SU-DHL-6 (cell line): ENCODE measurements at regions not wholly inside any gene's neighbourhood (a gene's known extent, or its start where the extent isn't known, plus 50 kb on each side); places are given as distances from the start of the nearest gene placed in this dataset.

Experiments used
- H2AFZ ChIP-seq: fragments of 200-600 bp; sonication (generic); 2 replicates; pipeline ENCODE4 v1.6.1; 2014; ENCODE audit warnings: low read depth, mild to moderate bottlenecking, moderate library complexity, mixed read lengths, antibody characterized with exemption, low read length; ENCODE audit not compliant: severe bottlenecking
- H3F3A ChIP-seq: fragments of 200-600 bp; shearing (Covaris generic); 2 replicates; pipeline ENCODE4 v1.6.0; 2016; ENCODE audit warnings: antibody characterized with exemption, mild to moderate bottlenecking; ENCODE audit not compliant: insufficient read depth
- H3K27ac ChIP-seq: fragments of 200-600 bp; sonication (generic); 2 replicates; pipeline ENCODE4 v1.5.1; 2016; ENCODE audit warnings: low read depth, mild to moderate bottlenecking, low read length, moderate library complexity, mixed read lengths
- H3K27me3 ChIP-seq: fragments of 200-600 bp; sonication (generic), shearing (Covaris generic); 2 replicates; pipeline ENCODE4 v1.6.0; 2014; ENCODE audit warnings: mild to moderate bottlenecking, low read length
- H3K36me3 ChIP-seq: fragments of 200-600 bp; sonication (generic); 2 replicates; pipeline ENCODE4 v1.6.1; 2014; ENCODE audit warnings: mild to moderate bottlenecking, low read length, mixed read lengths
- H3K4me2 ChIP-seq: fragments of 300-600, 200-600 bp; shearing (Covaris generic), sonication (generic); 2 replicates; pipeline ENCODE4 v1.6.0; 2014; ENCODE audit warnings: low read length, low read depth, mild to moderate bottlenecking; ENCODE audit not compliant: poor library complexity, severe bottlenecking
- H3K4me3 ChIP-seq: fragments of 200-600 bp; sonication (generic); 2 replicates; pipeline ENCODE4 v1.5.1; 2014; ENCODE audit warnings: antibody characterized with exemption, low read length, mild to moderate bottlenecking, mixed read lengths; ENCODE audit not compliant: insufficient read depth, poor library complexity, severe bottlenecking
- H3K79me2 ChIP-seq: fragments of 200-600 bp; sonication (generic); 2 replicates; pipeline ENCODE4 v1.6.1; 2014; ENCODE audit warnings: mild to moderate bottlenecking, low read length, moderate library complexity; ENCODE audit not compliant: insufficient read depth
- H3K9ac ChIP-seq: fragments of 200-600 bp; sonication (generic); 2 replicates; pipeline ENCODE4 v1.7.0; 2014; ENCODE audit warnings: mild to moderate bottlenecking, low read length
- H3K9me2 ChIP-seq: fragments of 200-600 bp; sonication (generic); replicated peaks from 2 replicates; pipeline ENCODE4 v1.6.1; 2014; ENCODE audit warnings: low read length; ENCODE audit not compliant: insufficient read depth
- H3K9me3 ChIP-seq: fragments of 200-600 bp; sonication (generic); 2 replicates; pipeline ENCODE4 v1.6.1; 2014; ENCODE audit warnings: low read length, mixed read lengths; ENCODE audit not compliant: insufficient read depth
- H4K20me1 ChIP-seq: fragments of 200-600 bp; sonication (generic); 2 replicates; pipeline ENCODE4 v1.6.1; 2014; ENCODE audit warnings: low read depth, mild to moderate bottlenecking, antibody characterized with exemption, low read length, moderate library complexity, mixed read lengths
- EZH2phosphoT487 ChIP-seq: fragments of 200-600 bp; sonication (generic), shearing (Covaris generic); conservative IDR thresholded peaks from 2 replicates; pipeline ENCODE4 v1.6.1; 2018; ENCODE audit warnings: mild to moderate bottlenecking, antibody characterized with exemption, low read length, moderate library complexity, mixed read lengths
- TF ChIP-seq, protein P1 (sequence below): fragments of 200-600 bp; sonication (generic); IDR thresholded peaks from one replicate; pipeline ENCODE4 v1.5.1; 2017; ENCODE audit warnings: antibody characterized with exemption, mild to moderate bottlenecking, low read length, moderate library complexity; ENCODE audit not compliant: insufficient read depth, poor library complexity, severe bottlenecking

- TF ChIP-seq EZH2phosphoT487, result no peak
- TF ChIP-seq, protein P1, sequence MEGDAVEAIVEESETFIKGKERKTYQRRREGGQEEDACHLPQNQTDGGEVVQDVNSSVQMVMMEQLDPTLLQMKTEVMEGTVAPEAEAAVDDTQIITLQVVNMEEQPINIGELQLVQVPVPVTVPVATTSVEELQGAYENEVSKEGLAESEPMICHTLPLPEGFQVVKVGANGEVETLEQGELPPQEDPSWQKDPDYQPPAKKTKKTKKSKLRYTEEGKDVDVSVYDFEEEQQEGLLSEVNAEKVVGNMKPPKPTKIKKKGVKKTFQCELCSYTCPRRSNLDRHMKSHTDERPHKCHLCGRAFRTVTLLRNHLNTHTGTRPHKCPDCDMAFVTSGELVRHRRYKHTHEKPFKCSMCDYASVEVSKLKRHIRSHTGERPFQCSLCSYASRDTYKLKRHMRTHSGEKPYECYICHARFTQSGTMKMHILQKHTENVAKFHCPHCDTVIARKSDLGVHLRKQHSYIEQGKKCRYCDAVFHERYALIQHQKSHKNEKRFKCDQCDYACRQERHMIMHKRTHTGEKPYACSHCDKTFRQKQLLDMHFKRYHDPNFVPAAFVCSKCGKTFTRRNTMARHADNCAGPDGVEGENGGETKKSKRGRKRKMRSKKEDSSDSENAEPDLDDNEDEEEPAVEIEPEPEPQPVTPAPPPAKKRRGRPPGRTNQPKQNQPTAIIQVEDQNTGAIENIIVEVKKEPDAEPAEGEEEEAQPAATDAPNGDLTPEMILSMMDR, result no peak
- Histone ChIP-seq H3K9ac (no peak overlapping the region), H3K27ac (no peak overlapping the region), H2AFZ (no peak overlapping the region), H3K4me2 (no peak overlapping the region), H3K79me2 (no peaks in the 10 kb centered on the region), H3K9me3 (no peaks in the 10 kb centered on the region), H3F3A (no peaks in the 10 kb centered on the region), H3K27me3 (no peaks in the 10 kb centered on the region), H3K4me3 (no peak overlapping the region), H3K36me3 (no peaks in the 10 kb centered on the region), H3K9me2 (no peaks in the 10 kb centered on the region), H4K20me1 (no peaks in the 10 kb centered on the region)
These were observed 245.0 kb upstream of the FN1 start for GRCh38 chr2:215680605-215681598.

DNA sequence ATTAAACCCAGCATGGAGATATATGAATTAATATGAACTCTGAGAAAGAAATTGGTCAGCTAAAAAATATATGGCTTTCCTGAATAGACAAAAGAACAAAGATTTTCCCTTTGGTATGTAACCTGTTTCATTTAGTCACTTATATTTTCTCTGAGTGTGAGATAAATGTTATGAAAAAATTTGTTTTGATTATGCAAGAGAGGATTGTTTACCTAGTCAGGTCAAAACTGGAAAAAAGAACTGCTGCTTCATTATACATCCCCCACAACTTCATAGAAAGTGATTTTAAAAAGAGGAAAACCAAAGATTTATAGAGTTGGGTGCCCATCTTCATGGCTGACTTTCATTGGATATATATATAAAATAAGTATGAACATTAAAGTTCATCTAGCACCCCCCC is 242.2 kb upstream of the FN1 start:
- H3K4me3 ChIP-seq, result no peak overlapping the region
- no peaks in the 10 kb centered on the region for H3K27me3 ChIP-seq
- H3K4me2 ChIP-seq, result no peak overlapping the region
- no peaks in the 10 kb centered on the region for H3K79me2 ChIP-seq
- no peak overlapping the region for H3K9ac ChIP-seq
- no peaks in the 10 kb centered on the region for H4K20me1 ChIP-seq
- H2AFZ ChIP-seq, result no peak overlapping the region
- TF ChIP-seq EZH2phosphoT487, result no peak
- TF ChIP-seq, protein P1, result no peak
- H3K9me2 ChIP-seq, result no peaks in the 10 kb centered on the region
- H3F3A ChIP-seq, result no peaks in the 10 kb centered on the region
- no peaks in the 10 kb centered on the region for H3K36me3 ChIP-seq
- no peaks in the 10 kb centered on the region for H3K9me3 ChIP-seq
- no peak overlapping the region for H3K27ac ChIP-seq

- Histone ChIP-seq H2AFZ (no peak overlapping the region), H3F3A (no peaks in the 10 kb centered on the region)
These were observed 241.6 kb upstream of the FN1 start for GRCh38 chr2:215677481-215677880.

More at GRCh38 chr2:215677481-215677880, 241.6 kb upstream of the FN1 start:
- TF ChIP-seq, protein P1, result no peak
- TF ChIP-seq EZH2phosphoT487, result no peak
- H3K9ac ChIP-seq, result no peak overlapping the region
- no peak overlapping the region for H3K4me2 ChIP-seq
- no peaks in the 10 kb centered on the region for H3K9me3 ChIP-seq
- no peaks in the 10 kb centered on the region for H3K79me2 ChIP-seq
- H3K36me3 ChIP-seq, result no peaks in the 10 kb centered on the region
- no peaks in the 10 kb centered on the region for H3K27me3 ChIP-seq
- H3K9me2 ChIP-seq, result no peaks in the 10 kb centered on the region
- H3K4me3 ChIP-seq, result no peak overlapping the region
- H4K20me1 ChIP-seq, result no peaks in the 10 kb centered on the region
- H3K27ac ChIP-seq, result no peak overlapping the region
